Retinal pigment epithelial cell (primary cell): ENCODE measurements at regions not wholly inside any gene's neighbourhood (a gene's known extent, or its start where the extent isn't known, plus 50 kb on each side); places are given as distances from the start of the nearest gene placed in this dataset.

Experiments
- DNase-seq: peaks from one replicate; pipeline ENCODE4 v3.0.0-alpha.2; 2010; ENCODE audit warnings: low read depth
- H3K4me3 ChIP-seq: 2 replicates; pipeline ENCODE4 v1.5.1; 2011; ENCODE audit warnings: mild to moderate bottlenecking, low read length, control low read depth, moderate library complexity
- TF ChIP-seq, protein P1 (sequence below): conservative IDR thresholded peaks from 2 replicates; pipeline ENCODE4 v1.5.1; 2011; ENCODE audit warnings: low read depth, low read length, control low read depth, inconsistent platforms

DNA sequence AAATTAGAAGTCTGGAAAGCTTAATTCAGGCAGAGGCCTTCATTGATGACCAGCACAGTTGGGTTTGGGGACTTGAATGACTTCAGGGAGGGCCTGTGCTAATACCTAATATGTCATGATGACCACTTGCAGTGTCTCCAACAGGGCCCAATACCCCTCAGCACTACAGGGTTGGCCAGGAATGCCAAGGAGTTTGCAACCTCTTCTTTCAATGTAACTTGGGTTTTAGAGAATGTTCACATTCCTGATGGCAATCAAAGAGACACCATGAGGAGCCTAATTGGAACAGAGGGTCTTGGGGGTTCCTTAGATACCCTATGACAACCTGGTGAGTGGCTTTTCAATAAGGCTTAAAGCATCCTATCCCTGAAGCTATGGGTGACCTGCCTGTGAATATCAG lies 52.4 kb upstream of the ST8SIA3 start:
- TF ChIP-seq, protein P1, sequence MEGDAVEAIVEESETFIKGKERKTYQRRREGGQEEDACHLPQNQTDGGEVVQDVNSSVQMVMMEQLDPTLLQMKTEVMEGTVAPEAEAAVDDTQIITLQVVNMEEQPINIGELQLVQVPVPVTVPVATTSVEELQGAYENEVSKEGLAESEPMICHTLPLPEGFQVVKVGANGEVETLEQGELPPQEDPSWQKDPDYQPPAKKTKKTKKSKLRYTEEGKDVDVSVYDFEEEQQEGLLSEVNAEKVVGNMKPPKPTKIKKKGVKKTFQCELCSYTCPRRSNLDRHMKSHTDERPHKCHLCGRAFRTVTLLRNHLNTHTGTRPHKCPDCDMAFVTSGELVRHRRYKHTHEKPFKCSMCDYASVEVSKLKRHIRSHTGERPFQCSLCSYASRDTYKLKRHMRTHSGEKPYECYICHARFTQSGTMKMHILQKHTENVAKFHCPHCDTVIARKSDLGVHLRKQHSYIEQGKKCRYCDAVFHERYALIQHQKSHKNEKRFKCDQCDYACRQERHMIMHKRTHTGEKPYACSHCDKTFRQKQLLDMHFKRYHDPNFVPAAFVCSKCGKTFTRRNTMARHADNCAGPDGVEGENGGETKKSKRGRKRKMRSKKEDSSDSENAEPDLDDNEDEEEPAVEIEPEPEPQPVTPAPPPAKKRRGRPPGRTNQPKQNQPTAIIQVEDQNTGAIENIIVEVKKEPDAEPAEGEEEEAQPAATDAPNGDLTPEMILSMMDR: no peak
- H3K4me3 ChIP-seq: no peak overlapping the region
- DNase-seq: no peak

DNA sequence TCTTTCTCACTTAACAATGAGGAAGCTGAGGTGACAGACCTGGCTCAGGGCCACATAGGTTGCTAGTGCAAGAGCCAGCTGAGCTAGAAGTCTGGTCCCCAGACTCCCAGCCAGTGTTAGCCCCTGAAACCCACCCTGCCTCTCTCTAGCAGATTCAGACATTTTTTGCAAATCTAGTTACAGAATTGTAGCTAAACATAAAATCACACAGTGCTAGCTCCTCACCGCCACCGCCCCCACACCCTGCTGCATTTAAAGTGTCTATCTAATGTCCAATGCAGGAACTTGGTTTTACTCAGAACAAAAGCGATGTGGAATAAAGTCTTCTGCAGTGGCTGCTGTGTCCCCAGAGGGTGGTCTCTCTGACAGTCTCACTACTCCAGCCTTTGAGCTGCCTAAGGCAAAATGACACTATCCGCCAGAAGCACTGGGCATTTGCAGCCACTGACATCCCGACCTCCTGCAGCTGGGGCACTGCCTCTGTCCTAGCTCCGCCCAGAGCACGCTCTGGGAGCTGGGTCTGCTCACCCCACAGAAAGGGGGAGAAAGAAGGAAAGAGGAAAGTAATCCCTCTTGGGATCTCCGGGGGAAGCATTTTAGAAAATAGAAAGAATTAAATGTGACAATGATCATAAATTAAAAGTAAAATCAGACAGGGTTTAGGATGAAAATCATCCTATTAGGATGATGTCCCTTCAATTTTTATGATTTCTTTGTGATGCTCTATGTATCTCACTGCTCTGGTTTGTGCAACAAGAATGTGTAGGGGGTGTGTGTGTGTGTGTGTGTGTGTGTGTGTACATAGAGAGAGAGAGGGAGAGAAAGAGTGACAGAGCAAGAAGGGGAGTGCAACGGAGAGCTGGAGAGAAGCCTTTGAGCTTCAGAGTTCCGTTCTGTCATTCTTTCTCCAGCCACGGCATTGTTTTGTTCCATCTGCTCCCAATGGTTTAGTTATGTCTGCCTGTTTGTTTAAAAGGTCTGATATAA lies 50.5 kb upstream of the ST8SIA3 start:
- no peak for DNase-seq
- no peak overlapping the region for H3K4me3 ChIP-seq
- TF ChIP-seq, protein P1: no peak
